ENCODE measurements at regions not wholly inside any gene's neighbourhood (a gene's known extent, or its start where the extent isn't known, plus 50 kb on each side); places are given as distances from the start of the nearest gene placed in this dataset.

- Mint-ChIP-seq H3K27ac (no peak overlapping the region), H3K27me3 (ENCODE audit: low read depth in 3 of 3) (no peaks in the 10 kb centered on the region), H3K9me3 (peaks cover 0 to 2% (median 0%) of the 10 kb centered on the region in 7 donors), H3K36me3 (no peaks in the 10 kb centered on the region), H3K4me1 (no peaks in the 10 kb centered on the region), H3K4me3 (no peak overlapping the region)
- Histone ChIP-seq H3K79me2 (ENCODE audit: insufficient read depth, low read length) (no peaks in the 10 kb centered on the region), H3K27ac (ENCODE audit: low read depth in 1 of 2, low read length in 2 of 2) (no peak overlapping the region), H3K4me1 (ENCODE audit: control insufficient read depth in 1 of 2, insufficient read depth in 2 of 2, low read length in 2 of 2) (no peaks in the 10 kb centered on the region), H3K9me3 (replicated peaks in 1 of 2; ENCODE audit: control insufficient read depth in 1 of 2, insufficient read depth in 1 of 2, low read length in 2 of 2) (no peaks in the 10 kb centered on the region), H3K27me3 (ENCODE audit: control insufficient read depth in 2 of 2, insufficient read depth in 2 of 2, low read length in 2 of 2) (no peaks in the 10 kb centered on the region), H2AFZ (ENCODE audit: insufficient read depth, low read depth, low read length, poor library complexity, severe bottlenecking) (no peak overlapping the region), H3K9ac (ENCODE audit: insufficient read depth, low read length, poor library complexity, severe bottlenecking) (no peak overlapping the region), H4K20me1 (ENCODE audit: insufficient read depth, low read length) (no peaks in the 10 kb centered on the region), H3K4me2 (replicated peaks; ENCODE audit: extremely low read depth, low read length, poor library complexity, severe bottlenecking) (no peak overlapping the region), H3K36me3 (replicated peaks in 1 of 2; ENCODE audit: control insufficient read depth in 1 of 2, insufficient read depth in 2 of 2, low read length in 2 of 2) (no peaks in the 10 kb centered on the region), H3K4me3 (replicated peaks in 1 of 3; ENCODE audit: low read depth in 2 of 3, low read length in 3 of 3) (no peak overlapping the region)
- TF ChIP-seq, protein P1, sequence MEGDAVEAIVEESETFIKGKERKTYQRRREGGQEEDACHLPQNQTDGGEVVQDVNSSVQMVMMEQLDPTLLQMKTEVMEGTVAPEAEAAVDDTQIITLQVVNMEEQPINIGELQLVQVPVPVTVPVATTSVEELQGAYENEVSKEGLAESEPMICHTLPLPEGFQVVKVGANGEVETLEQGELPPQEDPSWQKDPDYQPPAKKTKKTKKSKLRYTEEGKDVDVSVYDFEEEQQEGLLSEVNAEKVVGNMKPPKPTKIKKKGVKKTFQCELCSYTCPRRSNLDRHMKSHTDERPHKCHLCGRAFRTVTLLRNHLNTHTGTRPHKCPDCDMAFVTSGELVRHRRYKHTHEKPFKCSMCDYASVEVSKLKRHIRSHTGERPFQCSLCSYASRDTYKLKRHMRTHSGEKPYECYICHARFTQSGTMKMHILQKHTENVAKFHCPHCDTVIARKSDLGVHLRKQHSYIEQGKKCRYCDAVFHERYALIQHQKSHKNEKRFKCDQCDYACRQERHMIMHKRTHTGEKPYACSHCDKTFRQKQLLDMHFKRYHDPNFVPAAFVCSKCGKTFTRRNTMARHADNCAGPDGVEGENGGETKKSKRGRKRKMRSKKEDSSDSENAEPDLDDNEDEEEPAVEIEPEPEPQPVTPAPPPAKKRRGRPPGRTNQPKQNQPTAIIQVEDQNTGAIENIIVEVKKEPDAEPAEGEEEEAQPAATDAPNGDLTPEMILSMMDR (IDR thresholded peaks at IDR 0.05): no peak
- 86% methylated on average over 2 of the region's 2 CpGs for WGBS (ENCODE audit: insufficient coverage)
- intact Hi-C loops (cut with micrococcal nuclease): no loop called here
- no peak for DNase-seq
Observed at GRCh38 chr10:83539528-83540308, 599.6 kb upstream of the GHITM start.

DNA sequence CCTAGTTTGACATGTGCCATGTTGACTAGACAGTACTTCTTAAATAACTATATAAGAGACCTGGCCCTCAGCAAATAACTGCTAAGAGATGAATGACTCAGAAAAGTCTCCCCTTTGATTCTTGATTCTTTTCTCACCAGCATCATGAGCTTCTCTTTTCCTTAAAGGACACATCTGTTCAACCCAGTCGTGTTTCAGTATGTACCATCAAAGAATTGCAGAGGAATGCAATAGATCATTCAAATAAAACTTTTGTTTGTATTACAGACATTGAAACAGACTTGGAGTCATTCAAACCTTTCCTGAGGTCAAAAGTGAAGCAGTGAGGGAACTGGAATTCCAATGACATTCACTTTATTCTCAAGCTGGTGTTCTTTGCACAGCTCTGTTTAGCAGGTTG is 598.3 kb upstream of the GHITM start:
- Mint-ChIP-seq H3K4me1 (no peaks in the 10 kb centered on the region), H3K27ac (no peak overlapping the region), H3K36me3 (no peaks in the 10 kb centered on the region), H3K4me3 (no peak overlapping the region), H3K27me3 (ENCODE audit: low read depth in 3 of 3) (no peaks in the 10 kb centered on the region), H3K9me3 (peaks cover 0 to 2% (median 0%) of the 10 kb centered on the region in 7 donors)
- Histone ChIP-seq H3K79me2 (ENCODE audit: insufficient read depth, low read length) (no peaks in the 10 kb centered on the region), H3K4me1 (ENCODE audit: control insufficient read depth in 1 of 2, insufficient read depth in 2 of 2, low read length in 2 of 2) (no peaks in the 10 kb centered on the region), H3K27me3 (ENCODE audit: control insufficient read depth in 2 of 2, insufficient read depth in 2 of 2, low read length in 2 of 2) (no peaks in the 10 kb centered on the region), H4K20me1 (ENCODE audit: insufficient read depth, low read length) (no peaks in the 10 kb centered on the region), H3K27ac (ENCODE audit: low read depth in 1 of 2, low read length in 2 of 2) (no peak overlapping the region), H3K36me3 (replicated peaks in 1 of 2; ENCODE audit: control insufficient read depth in 1 of 2, insufficient read depth in 2 of 2, low read length in 2 of 2) (no peaks in the 10 kb centered on the region), H3K9me3 (replicated peaks in 1 of 2; ENCODE audit: control insufficient read depth in 1 of 2, insufficient read depth in 1 of 2, low read length in 2 of 2) (no peaks in the 10 kb centered on the region), H3K4me3 (replicated peaks in 1 of 3; ENCODE audit: low read depth in 2 of 3, low read length in 3 of 3) (no peak overlapping the region), H2AFZ (ENCODE audit: insufficient read depth, low read depth, low read length, poor library complexity, severe bottlenecking) (no peak overlapping the region), H3K4me2 (replicated peaks; ENCODE audit: extremely low read depth, low read length, poor library complexity, severe bottlenecking) (no peak overlapping the region), H3K9ac (ENCODE audit: insufficient read depth, low read length, poor library complexity, severe bottlenecking) (no peak overlapping the region)
- TF ChIP-seq, protein P1 (IDR thresholded peaks at IDR 0.05): no peak
- intact Hi-C loops (cut with micrococcal nuclease): no loop called here
- no CpG with 5 or more reads among the region's 1 CpG for WGBS (ENCODE audit: insufficient coverage)
- no peak for DNase-seq

Measured in CD14-positive monocyte (primary cell).